HG02763 (cell line): ENCODE measurements at regions not wholly inside any gene's neighbourhood (a gene's known extent, or its start where the extent isn't known, plus 50 kb on each side); places are given as distances from the start of the nearest gene placed in this dataset.
"Not testable (repeated sequence)": the region's sequence is repeated elsewhere in the genome, so short reads cannot be mapped to it uniquely, and the experiment has no call there.

ENCODE experiments used
- ATAC-seq: cut with Tn5 transposase; IDR thresholded peaks from one replicate; pipeline ENCODE4 v1.9.1; 2021; ENCODE audit warnings: mild to moderate bottlenecking, moderate library complexity; ENCODE audit not compliant: unreplicated experiment

DNA sequence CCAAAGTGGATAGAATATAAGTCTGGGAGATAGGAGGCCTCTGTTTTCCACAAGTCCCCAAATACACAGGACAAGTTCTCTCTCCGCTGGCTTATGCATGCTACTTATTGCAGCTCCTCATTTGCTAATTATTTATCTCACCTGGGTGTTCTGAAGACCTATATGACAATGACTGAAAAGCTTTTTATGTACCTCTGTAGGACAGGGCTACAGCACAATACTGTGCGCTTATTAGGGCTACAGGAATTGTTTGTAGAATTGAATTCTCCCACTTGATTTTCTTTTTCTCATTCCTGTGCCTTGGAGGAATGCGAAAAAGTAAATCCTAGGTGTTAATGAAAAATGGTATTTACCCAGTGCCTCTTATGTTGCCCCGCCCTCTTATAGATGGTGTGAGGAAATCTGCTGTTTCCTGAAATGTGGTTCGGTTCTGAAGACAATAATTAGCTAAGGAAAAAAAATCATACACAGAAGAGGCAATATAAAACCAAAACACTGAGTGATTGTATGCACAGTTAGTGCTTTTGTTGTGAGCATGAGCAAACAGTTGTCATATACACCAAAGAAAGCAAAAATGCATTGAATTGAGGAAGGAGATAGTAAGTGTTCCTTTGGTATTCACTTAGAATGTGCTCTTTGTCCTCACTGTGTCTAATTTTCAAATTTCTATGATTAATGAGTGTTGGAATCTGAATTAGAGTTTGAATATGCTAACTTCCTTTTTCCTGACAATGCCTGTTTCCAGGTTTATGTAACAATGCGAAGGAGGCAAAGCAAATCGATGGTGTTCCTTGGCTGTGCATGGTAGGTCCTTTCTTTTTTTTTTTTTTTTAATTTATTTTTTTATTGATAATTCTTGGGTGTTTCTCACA, 78.7 kb upstream of the PNPT1 start:
- ATAC-seq: no peak

DNA sequence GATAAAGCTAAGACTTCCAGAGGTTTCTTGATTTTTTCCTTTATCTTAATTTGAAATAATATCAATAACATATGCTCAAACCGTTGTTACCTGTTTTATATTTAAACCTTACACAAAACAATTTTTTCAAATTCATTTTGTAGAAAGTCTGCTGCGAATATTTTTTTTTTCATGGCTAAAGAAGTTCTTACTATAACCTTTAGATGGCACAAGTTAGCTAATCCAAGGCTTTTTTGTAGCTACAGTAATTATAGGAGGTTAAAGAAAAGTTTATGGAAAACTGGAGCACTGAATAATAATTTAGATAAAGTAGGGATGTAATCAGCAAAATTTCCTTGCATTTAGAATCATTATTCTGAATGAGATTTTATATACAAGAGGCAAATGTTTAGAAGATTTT, 78.0 kb upstream of the PNPT1 start:
- no peak for ATAC-seq

DNA sequence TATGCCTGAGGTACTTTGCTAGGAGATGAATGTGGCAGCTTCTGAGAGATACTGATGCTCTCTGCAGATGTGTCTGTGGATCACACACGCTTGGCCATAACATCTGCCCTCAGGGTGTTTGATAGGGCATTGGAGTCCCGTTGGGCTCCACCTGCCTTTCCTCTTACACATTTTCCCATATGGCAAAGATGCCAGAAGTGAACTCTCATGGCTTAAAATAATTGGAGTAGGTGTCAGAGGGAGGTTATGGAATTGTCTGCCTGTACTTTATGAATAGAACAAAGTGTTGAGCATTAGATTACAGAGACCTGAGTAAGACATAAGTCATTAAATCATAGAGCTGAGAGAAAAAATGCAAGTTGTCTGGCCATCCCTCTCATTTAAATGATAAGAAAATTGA, 75.3 kb upstream of the PNPT1 start:
- no peak for ATAC-seq

DNA sequence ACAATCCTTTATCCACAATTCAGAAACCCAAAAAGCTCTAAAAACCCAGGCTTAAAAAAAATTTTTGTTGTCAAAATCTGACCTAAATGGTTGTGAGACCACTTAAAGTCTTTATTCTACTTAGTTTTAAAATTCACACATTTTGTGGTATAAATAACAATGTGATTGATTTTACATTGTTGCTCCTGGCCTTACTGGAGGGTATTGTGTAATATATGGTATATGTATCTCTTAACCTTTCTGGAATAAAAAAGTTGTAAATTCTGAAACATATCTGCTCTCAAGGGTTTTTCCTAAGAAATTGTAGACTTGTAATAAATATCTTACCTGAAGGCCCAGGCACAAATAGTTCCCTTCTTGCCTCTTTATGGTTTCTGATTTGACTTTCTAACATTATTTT, 73.3 kb upstream of the PNPT1 start:
- ATAC-seq: no peak

DNA sequence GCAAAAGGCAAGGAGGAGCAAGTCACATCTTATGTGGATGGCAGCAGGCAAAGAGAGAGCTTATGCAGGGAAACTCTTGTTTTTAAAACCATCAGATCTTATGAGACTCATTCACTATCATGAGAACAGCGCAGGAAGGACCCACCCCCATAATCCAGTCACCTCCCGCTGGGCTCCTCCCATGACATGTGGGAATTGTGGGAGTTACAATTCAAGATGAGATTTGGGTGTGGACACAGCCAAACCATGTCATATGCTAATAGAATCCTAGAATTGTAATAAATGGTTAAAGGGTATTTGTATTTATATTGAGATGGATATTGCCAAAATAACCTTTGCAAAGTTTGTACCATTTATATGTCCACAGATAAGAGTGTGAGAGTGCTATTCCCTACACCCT, 72.1 kb upstream of the PNPT1 start:
- not testable (repeated sequence) for ATAC-seq

DNA sequence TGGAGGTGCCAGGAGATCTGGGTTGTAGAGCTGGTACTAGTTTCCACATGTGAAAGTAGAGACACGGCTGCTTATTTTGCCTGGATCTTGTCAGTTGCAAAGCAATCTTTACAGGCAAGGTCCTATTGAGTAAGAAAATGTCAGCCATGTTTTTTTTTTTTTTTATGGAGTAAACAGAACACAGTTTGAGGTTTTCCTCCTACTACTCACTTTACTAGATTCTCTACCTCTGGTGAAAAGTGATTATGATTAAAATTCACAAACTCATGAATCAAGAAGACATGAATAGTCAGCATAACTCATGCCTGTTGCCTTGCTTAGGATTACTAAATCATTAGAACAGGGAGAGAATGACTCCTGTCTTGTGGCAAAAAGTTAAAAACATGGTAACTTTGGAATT, 70.1 kb upstream of the PNPT1 start:
- ATAC-seq: no peak

DNA sequence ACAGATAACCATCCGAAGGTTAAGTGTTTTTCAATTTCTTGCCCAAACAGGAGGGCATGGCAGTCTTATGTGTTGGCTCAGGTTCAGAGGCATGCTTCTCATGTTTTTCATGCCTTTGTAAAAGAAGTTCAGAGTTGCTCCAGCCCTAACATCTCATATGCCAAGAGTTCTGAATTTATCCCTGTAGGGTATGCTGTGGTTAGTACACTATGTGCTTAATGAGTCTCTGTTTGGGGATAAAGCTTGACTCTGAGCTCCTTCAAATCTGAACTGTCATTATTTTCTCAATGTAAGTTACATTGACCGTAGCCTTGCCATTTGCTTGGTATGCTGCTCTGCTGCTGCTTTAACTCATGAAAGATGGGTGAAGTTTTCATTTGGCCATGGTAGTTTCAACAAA, 67.9 kb upstream of the PNPT1 start:
- no peak for ATAC-seq

DNA sequence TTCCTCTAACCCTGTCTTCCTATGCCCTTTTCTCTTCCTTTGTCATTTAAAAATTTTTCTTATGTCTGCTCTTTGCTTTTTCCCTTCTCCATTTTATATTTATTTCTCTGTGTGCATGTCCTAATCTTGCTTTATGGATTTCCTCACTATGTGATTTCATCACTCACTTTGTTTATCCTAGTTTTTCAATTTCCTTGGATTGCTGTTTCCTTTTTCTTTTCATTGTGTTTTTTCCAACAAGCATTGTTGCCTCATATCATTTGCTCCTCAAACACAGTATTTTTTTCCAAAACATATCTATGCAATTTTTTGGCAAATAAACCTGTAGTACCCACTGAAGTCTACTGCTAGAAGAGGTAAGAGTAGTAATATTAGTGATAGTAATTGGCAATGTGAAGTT, 67.4 kb upstream of the PNPT1 start:
- no peak for ATAC-seq

DNA sequence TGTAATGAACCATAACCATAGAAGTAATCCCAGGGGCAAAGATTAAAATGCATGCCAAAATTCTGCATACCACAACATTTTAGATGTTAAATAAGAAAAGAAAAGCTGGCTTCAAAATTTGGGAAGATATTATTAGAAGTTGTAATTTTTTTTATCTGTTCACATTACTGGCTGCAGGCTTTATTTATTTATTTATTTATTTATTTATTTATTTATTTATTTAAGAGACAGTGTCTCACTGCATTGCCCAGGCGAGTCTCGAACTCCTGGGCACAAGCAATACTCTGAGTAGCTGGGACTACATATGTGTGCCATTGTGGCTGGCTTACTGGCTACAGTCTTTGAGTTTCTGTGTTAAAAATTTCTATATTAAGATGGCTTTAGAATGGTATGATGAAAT, 66.5 kb upstream of the PNPT1 start:
- ATAC-seq: no peak

DNA sequence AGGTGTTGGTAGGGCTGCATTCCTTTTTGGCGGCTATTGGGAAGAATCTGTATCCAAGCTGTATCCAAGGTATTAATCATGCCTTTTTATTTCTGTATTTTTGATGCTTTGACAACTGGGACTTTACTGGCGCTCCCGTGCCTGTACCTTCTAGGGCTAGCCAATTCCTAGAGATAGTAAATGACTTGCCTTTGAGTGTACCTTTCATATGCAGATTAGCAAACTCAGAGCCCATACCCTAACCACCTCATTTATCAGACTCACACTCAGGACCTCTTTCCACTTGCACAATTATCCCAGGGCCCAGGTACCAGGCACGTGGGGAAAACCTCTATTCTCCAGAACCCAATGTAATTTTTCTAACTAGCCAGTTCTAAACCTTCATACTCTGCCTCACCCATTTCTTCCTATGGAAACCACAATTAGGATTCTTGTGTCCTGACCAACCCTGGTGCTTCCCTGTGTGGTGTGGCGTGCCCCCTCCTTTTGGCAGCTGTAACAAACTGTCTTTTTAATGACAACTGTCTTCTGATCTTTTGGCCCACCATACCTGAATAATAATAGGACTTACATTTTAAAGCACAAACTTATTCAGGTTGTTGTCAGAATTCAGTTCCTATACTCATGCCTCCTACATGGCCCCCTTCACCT, 65.8 kb upstream of the PNPT1 start:
- ATAC-seq: no peak

DNA sequence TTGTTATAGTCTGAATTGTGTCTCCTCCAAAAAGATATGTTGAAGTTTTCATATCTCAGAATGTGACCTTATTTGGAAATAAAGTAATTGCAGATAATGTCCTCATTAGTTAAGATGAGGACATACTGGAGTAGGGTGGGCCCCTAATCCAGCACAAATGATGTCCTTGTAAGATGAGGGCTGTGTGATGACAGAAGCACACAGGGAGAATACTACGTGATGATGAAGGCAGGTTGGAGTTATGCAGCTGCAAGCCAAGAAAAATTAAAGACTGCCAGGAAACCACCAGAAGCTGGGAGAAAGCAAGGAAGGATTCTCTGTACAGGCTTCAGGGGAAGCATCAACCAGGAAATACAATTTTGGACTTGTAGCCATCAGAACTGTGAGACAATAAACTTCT, 58.3 kb upstream of the PNPT1 start:
- ATAC-seq: no peak

DNA sequence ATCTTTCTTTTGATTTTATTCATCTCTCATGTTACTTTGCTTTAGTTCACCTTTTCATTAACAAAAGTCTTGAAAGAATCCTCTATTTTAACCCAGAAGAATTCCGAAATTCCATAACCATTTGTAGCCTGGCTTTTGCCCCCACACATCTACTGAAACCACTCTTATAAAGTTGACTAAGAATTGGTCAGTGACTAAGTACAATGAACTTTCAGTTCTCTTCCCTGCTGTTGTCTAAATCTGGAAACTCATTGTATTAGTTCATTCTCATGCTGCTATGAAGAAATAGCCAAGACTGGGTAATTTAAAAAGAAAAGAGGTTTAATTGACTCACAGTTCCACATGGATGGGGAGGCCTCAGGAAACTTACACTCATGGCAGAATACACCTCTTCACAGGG, 49.9 kb upstream of the PNPT1 start:
- ATAC-seq: no peak
